ENCODE measurements at regions not wholly inside any gene's neighbourhood (a gene's known extent, or its start where the extent isn't known, plus 50 kb on each side); places are given as distances from the start of the nearest gene placed in this dataset.

DNA sequence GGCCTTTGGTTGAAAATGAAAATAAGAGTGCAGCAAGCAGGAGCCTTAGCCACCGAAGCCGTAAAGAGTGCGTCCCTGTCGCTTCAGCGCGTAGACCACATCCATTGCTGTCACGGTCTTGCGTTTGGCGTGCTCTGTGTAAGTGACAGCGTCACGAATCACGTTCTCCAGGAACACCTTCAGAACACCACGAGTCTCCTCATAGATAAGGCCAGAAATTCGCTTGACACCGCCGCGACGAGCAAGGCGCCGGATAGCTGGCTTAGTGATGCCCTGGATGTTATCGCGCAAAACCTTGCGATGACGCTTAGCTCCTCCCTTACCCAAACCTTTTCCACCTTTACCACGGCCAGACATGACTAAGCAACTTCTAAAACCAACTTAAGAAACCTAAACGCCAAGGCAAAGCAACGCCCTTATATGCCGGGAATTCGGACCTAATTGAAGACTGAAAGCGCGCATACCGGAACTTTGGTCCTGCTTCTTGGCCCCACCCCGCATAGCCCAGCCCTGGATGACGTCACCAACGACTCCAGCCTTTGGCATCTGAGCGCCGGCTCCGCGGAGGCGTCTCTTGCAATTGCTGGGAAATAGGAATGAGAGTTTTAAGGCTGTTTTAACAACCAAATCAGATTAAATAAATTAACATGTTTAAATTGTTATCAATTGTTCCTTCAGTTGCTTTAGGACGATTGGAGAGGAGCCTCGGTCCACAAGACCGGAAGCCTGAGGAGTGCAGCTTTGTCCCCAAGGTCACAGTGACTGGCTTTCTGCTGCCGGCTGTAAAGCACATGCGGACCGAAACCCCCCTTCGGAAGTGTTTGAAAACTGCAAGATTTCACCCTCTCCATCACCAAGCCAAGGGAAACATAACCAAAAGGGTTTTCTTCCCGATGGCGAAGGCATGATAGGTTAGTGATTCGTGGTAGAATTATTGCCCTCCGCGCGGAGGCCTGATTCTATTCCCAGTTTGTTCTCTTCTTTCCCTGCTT is 79.6 kb upstream of the BTN3A2 start (continued):
- TF ChIP-seq, protein P1, sequence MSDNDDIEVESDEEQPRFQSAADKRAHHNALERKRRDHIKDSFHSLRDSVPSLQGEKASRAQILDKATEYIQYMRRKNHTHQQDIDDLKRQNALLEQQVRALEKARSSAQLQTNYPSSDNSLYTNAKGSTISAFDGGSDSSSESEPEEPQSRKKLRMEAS (IDR thresholded peaks at IDR 0.05) = peak; percentile 58
- no peak for TF ChIP-seq HOXB5 (CRISPR knock-in tag; IDR thresholded peaks at IDR 0.05)
- TF ChIP-seq MAZ (IDR thresholded peaks at IDR 0.05; ENCODE audit: borderline replicate concordance, low read depth, low read length) = no peak
- TF ChIP-seq EHF (CRISPR knock-in tag; IDR thresholded peaks at IDR 0.05) = 0 out of 2 replicates have a peak, but pooled peaks have one; percentile 11
- TF ChIP-seq, protein P2, sequence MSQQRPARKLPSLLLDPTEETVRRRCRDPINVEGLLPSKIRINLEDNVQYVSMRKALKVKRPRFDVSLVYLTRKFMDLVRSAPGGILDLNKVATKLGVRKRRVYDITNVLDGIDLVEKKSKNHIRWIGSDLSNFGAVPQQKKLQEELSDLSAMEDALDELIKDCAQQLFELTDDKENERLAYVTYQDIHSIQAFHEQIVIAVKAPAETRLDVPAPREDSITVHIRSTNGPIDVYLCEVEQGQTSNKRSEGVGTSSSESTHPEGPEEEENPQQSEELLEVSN (IDR thresholded peaks at IDR 0.05; ENCODE audit: borderline replicate concordance, low read depth) = no peak
- TF ChIP-seq GATA3 (IDR thresholded peaks at IDR 0.05; ENCODE audit: borderline replicate concordance) = peak; percentile 65; the same call in 1 of the 2 replicates
- TF ChIP-seq HDAC2 (IDR thresholded peaks at IDR 0.05) = no peak
- TF ChIP-seq, protein P3, sequence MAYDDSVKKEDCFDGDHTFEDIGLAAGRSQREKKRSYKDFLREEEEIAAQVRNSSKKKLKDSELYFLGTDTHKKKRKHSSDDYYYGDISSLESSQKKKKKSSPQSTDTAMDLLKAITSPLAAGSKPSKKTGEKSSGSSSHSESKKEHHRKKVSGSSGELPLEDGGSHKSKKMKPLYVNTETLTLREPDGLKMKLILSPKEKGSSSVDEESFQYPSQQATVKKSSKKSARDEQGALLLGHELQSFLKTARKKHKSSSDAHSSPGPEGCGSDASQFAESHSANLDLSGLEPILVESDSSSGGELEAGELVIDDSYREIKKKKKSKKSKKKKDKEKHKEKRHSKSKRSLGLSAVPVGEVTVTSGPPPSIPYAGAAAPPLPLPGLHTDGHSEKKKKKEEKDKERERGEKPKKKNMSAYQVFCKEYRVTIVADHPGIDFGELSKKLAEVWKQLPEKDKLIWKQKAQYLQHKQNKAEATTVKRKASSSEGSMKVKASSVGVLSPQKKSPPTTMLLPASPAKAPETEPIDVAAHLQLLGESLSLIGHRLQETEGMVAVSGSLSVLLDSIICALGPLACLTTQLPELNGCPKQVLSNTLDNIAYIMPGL (CRISPR knock-in tag; IDR thresholded peaks at IDR 0.05; ENCODE audit: borderline replicate concordance) = no peak
- no peak for TF ChIP-seq CBX8 (IDR thresholded peaks at IDR 0.05)
- TF ChIP-seq JUNB (IDR thresholded peaks at IDR 0.05) = no peak

DNA sequence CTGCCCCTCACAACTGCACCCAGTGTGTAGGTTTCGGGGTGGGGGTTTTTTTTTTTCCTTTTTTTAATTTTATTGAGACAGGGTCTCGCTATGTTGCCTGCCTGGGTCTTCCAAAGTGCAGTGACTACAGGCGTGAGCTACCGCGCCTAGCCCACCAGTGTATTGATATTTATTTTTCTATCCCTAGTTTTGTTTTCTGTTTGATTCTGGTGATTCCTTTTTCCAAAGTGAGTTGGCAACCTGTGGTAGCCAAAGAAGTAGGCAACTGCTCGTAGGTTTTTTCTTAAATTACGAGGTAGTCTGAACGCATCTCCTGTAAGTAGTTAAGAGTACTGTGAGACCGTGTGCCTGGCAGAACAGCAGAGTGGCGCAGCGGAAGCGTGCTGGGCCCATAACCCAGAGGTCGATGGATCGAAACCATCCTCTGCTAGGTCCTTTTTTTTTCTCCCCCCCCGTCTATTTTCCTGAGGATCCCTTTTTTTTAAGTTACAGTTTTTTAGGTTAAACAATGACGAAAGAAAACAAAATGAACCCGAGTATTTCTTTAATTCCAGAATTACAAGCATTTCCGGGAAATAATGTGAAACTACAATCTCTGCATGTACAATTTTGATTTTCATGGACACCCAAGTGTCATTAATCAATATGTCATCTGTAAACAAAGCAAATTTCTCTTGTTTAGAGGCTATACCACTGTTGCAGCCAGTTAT is 78.7 kb upstream of the BTN3A2 start:
- peak overlapping the region; percentile 76 for H3K4me2 ChIP-seq
- H3K4me1 ChIP-seq = peaks cover 34% of the 10 kb centered on the region
- peak in 1 of 2 experiments; percentile 70 for DNase-seq (ENCODE audit: low read depth in 1 of 2, low spot score in 1 of 2)
- POLR2A ChIA-PET = interaction anchor here (0.5 to 3.0 kb wide), 13 partner anchors 12 to 892 kb away, joined by 3 to 53 read pairs (median 7); a partner anchor contains a TSS
- CTCF ChIA-PET = interaction anchor here (1.4 kb wide), 1 partner anchor 309 kb away, joined by 4 read pairs; no protein-coding TSS in a partner anchor
- H3K4me3 ChIP-seq = peak overlapping the region; percentile 64
- ATAC-seq = peak in 1 of 2 experiments; percentile 49; a peak in 3 of 6 replicates
- FAIRE-seq = no peak
- no peaks in the 10 kb centered on the region for H3K9me3 ChIP-seq
- 2% methylated on average over 18 of the region's 18 CpGs for WGBS (ENCODE audit: missing lambda C conversion rate)
- peak overlapping the region; percentile 93 to 94 for H3K27ac ChIP-seq
- TF ChIP-seq, protein P4, sequence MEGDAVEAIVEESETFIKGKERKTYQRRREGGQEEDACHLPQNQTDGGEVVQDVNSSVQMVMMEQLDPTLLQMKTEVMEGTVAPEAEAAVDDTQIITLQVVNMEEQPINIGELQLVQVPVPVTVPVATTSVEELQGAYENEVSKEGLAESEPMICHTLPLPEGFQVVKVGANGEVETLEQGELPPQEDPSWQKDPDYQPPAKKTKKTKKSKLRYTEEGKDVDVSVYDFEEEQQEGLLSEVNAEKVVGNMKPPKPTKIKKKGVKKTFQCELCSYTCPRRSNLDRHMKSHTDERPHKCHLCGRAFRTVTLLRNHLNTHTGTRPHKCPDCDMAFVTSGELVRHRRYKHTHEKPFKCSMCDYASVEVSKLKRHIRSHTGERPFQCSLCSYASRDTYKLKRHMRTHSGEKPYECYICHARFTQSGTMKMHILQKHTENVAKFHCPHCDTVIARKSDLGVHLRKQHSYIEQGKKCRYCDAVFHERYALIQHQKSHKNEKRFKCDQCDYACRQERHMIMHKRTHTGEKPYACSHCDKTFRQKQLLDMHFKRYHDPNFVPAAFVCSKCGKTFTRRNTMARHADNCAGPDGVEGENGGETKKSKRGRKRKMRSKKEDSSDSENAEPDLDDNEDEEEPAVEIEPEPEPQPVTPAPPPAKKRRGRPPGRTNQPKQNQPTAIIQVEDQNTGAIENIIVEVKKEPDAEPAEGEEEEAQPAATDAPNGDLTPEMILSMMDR (IDR thresholded peaks at IDR 0.05) = no peak
- TF ChIP-seq, protein P1 (IDR thresholded peaks at IDR 0.05) = no peak
- TF ChIP-seq CHD2 (IDR thresholded peaks at IDR 0.05; ENCODE audit: low read length, partially characterized antibody) (no peak), MAZ (IDR thresholded peaks at IDR 0.05; ENCODE audit: borderline replicate concordance, low read depth, low read length) (no peak), FOXS1 (CRISPR knock-in tag; IDR thresholded peaks at IDR 0.05) (no peak), TFCP2L1 (CRISPR knock-in tag; IDR thresholded peaks at IDR 0.05) (peak; percentile 83; the same call in 1 of the 2 replicates), KDM5A (IDR thresholded peaks at IDR 0.05) (no peak), POLR2AphosphoS2 (conservative IDR thresholded peaks at IDR 0.05; ENCODE audit: low read length) (peak; percentile 88), FOSL2 (IDR thresholded peaks at IDR 0.05) (no peak), FOSL2 (CRISPR knock-in tag; IDR thresholded peaks at IDR 0.05) (no peak), NFE2L2 (conservative IDR thresholded peaks at IDR 0.05; ENCODE audit: low read length) (no peak), BHLHE40 (IDR thresholded peaks at IDR 0.05; ENCODE audit: low read depth, low read length) (no peak), CEBPB (IDR thresholded peaks at IDR 0.05) (no peak), KDM1A (IDR thresholded peaks at IDR 0.05; ENCODE audit: low read depth) (no peak), RARB (CRISPR knock-in tag; IDR thresholded peaks at IDR 0.05) (peak; percentile 72; the same call in 1 of the 2 replicates), CHD4 (IDR thresholded peaks at IDR 0.05; ENCODE audit: borderline replicate concordance) (no peak), TP53 (CRISPR knock-in tag; IDR thresholded peaks at IDR 0.05) (0 out of 2 replicates have a peak, but pooled peaks have one; percentile 27), CBX2 (IDR thresholded peaks at IDR 0.05; ENCODE audit: borderline replicate concordance, low read depth) (no peak), HOXB13 (CRISPR knock-in tag; IDR thresholded peaks at IDR 0.05; ENCODE audit: low read depth) (no peak), SREBF2 (IDR thresholded peaks at IDR 0.05) (peak; percentile 76), ESRRA (IDR thresholded peaks at IDR 0.05; ENCODE audit: borderline replicate concordance, low read length) (no peak)
- TF ChIP-seq, protein P5, sequence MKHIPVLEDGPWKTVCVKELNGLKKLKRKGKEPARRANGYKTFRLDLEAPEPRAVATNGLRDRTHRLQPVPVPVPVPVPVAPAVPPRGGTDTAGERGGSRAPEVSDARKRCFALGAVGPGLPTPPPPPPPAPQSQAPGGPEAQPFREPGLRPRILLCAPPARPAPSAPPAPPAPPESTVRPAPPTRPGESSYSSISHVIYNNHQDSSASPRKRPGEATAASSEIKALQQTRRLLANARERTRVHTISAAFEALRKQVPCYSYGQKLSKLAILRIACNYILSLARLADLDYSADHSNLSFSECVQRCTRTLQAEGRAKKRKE (CRISPR knock-in tag; IDR thresholded peaks at IDR 0.05; ENCODE audit: low read depth) = no peak
- TF ChIP-seq, protein P6, sequence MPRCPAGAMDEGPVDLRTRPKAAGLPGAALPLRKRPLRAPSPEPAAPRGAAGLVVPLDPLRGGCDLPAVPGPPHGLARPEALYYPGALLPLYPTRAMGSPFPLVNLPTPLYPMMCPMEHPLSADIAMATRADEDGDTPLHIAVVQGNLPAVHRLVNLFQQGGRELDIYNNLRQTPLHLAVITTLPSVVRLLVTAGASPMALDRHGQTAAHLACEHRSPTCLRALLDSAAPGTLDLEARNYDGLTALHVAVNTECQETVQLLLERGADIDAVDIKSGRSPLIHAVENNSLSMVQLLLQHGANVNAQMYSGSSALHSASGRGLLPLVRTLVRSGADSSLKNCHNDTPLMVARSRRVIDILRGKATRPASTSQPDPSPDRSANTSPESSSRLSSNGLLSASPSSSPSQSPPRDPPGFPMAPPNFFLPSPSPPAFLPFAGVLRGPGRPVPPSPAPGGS (IDR thresholded peaks at IDR 0.05) = no peak

All from A549 (cell line).